HG02798 (cell line): ENCODE measurements at regions not wholly inside any gene's neighbourhood (a gene's known extent, or its start where the extent isn't known, plus 50 kb on each side); places are given as distances from the start of the nearest gene placed in this dataset.

Experiments used
- ATAC-seq: cut with Tn5 transposase; IDR thresholded peaks from one replicate; pipeline ENCODE4 v1.9.1; 2021; ENCODE audit warnings: mild to moderate bottlenecking; ENCODE audit not compliant: unreplicated experiment, poor library complexity

- ATAC-seq = no peak
Observed at GRCh38 chr3:115562636-115563267, 60.6 kb upstream of the GAP43 start.

GRCh38 chr3:115563984-115564383 is 59.3 kb upstream of the GAP43 start:
- ATAC-seq = no peak

DNA sequence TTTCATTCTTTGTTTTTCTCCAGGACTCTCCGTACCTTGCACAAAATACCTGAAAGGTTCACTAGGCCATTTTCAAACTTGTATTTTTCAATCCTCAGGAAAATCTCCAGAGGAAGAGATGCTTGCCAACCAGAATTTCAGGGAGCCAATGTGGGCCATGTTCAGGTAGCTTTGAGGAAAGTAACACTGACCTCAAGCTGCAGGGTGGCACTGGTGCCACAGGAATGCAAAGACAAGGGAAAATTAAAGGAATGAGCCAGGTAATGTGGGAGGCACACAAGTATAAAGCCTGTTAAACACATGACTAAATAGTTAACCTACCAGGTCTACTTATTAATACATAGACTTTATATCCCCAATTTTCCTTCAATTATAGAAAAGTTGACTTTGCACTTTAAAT is 51.9 kb upstream of the GAP43 start:
- no peak for ATAC-seq
